ENCODE measurements at regions not wholly inside any gene's neighbourhood (a gene's known extent, or its start where the extent isn't known, plus 50 kb on each side); places are given as distances from the start of the nearest gene placed in this dataset.

DNA sequence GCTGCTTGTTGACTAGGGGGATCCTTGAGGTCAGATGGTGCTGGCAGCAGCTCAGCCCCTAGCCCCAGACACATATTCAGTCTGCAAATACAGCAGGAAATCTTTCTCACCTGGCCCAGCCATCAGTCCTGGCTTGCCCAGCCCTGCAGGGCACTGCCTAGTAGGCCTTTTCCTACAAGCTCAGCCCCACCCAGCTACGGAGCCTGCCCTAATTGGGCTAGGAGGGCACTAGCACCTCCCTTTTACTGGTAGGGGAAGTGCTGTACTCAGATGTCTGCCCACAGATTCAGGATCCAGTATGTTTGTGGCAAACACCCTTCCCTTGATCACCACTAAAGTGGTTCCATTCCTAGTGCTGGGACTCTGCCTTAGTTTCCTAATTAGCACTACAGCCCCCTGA lies 257.1 kb upstream of the CADM1 start:
- TF ChIP-seq POLR2A (IDR thresholded peaks at IDR 0.05), result no peak
- TF ChIP-seq, protein P1, sequence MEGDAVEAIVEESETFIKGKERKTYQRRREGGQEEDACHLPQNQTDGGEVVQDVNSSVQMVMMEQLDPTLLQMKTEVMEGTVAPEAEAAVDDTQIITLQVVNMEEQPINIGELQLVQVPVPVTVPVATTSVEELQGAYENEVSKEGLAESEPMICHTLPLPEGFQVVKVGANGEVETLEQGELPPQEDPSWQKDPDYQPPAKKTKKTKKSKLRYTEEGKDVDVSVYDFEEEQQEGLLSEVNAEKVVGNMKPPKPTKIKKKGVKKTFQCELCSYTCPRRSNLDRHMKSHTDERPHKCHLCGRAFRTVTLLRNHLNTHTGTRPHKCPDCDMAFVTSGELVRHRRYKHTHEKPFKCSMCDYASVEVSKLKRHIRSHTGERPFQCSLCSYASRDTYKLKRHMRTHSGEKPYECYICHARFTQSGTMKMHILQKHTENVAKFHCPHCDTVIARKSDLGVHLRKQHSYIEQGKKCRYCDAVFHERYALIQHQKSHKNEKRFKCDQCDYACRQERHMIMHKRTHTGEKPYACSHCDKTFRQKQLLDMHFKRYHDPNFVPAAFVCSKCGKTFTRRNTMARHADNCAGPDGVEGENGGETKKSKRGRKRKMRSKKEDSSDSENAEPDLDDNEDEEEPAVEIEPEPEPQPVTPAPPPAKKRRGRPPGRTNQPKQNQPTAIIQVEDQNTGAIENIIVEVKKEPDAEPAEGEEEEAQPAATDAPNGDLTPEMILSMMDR (IDR thresholded peaks at IDR 0.05), result no peak
